RPMI8226 (cell line): ENCODE measurements at regions not wholly inside any gene's neighbourhood (a gene's known extent, or its start where the extent isn't known, plus 50 kb on each side); places are given as distances from the start of the nearest gene placed in this dataset.

Source experiments
- DNase-seq: peaks from one replicate; pipeline ENCODE4 v3.0.0-alpha.2; 2015

- no peak for DNase-seq
These were observed 150.9 kb downstream of the C9orf50 start for GRCh38 chr9:129469988-129470316.

- DNase-seq, result no peak
These were observed 151.5 kb downstream of the C9orf50 start for GRCh38 chr9:129469188-129469987.

- no peak for DNase-seq
These were observed 152.9 kb downstream of the C9orf50 start for GRCh38 chr9:129467739-129468666.

- DNase-seq, result no peak
These were observed 153.8 kb downstream of the C9orf50 start for GRCh38 chr9:129467004-129467588.

GRCh38 chr9:129465834-129466535, 154.9 kb downstream of the C9orf50 start:
- DNase-seq, result no peak

DNA sequence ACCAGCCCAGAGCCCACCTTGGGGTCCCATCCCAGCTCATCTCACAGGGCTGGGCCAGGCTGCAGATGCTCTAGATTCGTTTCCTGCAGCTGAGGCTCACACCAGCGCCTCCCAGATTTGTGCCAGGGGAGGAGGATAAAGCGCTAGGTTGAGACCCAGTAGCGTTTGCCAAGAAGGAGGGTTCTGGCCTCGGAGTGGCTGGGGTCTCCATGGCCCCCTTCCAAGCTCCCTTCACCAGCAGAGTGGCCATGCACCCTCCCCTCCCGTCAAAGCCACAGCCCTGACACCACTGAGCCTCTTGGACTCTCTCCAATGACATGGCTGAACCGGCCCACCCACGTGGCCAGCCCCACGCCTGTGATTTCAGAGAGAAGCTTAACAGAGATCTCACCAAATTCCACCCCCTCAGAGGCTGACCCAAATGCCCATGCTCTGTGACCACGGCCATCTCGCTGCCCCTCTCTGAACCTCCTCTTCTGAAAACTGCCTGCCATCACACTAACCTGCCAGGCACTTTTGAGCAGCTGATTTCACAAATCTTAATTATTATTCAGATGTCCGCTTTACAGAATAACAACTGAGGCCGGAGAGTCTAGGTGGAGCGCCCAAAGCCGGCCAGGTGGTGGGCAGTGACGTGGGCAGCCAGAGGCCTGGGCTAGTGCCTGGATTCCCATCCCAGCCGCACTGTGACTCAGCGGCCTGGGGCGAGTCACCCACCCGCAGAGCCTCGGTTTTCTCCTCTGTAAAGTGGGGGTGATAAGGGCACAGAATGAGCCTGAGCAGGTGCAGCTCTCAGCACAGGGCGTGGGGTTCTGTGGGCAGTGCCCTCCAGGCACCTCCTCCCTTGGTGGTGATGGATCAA, 155.7 kb downstream of the C9orf50 start:
- peak; percentile 63 for DNase-seq

GRCh38 chr9:129463994-129464393, 156.9 kb downstream of the C9orf50 start:
- DNase-seq, result no peak

- DNase-seq, result no peak
These were observed 157.4 kb downstream of the C9orf50 start for GRCh38 chr9:129463477-129463876.

DNA sequence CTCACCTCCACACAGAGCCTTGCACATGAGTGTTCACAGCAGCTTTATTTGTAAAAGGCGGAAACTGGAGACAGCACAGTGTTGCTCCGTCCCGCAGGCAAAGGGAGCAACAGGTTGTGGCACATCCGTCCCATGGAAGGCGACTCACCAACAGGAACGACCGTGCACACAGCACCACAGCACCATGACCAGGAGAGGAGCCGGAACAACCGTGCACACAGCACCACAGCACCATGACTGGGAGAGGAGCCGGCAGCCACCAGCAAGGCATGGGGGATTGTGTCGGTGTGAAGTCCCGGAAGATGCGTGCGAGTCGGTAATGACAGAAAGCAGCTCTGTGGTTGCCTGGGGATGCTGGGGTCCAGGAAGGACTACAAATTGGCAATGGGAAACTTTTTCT, 158.5 kb downstream of the C9orf50 start:
- DNase-seq, result no peak

- peak; percentile 99 for DNase-seq
These were observed 160.3 kb downstream of the C9orf50 start for GRCh38 chr9:129460323-129461261.

GRCh38 chr9:129459547-129460322, 161.2 kb downstream of the C9orf50 start:
- no peak for DNase-seq

DNA sequence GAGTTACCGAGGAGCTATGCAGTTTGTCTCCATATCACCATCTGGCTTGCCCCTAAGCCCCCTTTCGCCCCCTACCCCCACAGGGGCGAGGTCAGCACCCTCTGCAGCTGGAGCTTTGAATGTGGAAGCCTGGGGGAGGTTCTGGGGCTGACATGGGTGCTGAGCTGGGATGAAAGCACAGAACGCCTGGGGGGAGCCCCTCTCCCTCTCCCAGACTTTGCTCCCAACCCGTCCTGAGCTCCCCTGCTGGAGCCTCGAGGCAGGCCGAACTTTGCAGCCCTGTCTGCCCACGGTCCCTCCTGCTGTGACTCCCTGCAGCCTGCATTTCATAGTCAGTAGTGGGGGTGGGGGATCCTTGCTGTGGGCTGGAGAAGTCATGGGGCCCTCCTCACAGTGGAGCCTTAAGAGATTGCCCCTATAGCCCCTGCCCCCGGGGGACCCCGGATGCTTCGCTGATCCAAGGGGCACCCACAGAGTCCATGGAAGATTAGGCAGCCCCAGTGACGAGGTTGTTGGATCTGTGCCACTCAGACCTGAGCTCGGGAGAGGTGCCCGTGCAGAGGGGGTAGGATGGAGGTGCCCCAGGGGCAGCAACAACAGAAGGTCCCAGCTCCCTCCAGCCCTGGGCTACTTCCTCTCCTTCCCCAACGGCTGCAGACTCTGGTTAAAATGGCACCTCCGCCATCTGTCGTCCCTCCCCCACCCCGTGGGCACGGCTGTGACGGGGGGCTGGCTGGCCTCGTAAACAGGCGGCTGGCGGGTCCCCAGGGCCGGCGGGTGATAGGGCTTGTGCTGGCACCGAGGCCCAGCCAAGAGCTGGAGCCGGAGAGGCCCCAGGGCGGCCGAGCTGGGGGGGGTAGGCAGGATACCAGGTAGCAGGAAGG, 162.0 kb downstream of the C9orf50 start:
- no peak for DNase-seq

- DNase-seq, result peak; percentile 59
These were observed 162.7 kb downstream of the C9orf50 start for GRCh38 chr9:129458155-129458661.

DNA sequence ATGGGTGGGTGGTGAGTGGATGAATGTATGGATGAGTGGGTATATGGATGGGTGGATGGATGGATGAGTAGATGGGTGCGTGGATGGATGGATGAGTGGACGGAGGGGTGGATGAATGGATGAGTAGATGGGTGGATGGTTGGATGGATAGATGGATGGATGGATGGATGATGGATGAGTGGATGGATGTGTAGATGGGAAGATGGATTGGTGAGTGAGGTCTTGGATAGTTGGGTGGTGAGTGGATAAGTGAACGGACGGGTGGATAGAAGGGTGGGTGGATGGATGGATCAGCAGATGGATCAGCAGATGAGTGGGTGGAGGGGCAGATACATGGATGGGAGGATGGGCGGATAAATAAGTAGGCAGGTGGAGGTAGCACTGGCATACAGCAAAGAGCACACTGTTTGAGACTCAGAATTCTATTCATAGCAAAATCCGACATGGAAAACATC, 163.5 kb downstream of the C9orf50 start:
- DNase-seq, result no peak

DNA sequence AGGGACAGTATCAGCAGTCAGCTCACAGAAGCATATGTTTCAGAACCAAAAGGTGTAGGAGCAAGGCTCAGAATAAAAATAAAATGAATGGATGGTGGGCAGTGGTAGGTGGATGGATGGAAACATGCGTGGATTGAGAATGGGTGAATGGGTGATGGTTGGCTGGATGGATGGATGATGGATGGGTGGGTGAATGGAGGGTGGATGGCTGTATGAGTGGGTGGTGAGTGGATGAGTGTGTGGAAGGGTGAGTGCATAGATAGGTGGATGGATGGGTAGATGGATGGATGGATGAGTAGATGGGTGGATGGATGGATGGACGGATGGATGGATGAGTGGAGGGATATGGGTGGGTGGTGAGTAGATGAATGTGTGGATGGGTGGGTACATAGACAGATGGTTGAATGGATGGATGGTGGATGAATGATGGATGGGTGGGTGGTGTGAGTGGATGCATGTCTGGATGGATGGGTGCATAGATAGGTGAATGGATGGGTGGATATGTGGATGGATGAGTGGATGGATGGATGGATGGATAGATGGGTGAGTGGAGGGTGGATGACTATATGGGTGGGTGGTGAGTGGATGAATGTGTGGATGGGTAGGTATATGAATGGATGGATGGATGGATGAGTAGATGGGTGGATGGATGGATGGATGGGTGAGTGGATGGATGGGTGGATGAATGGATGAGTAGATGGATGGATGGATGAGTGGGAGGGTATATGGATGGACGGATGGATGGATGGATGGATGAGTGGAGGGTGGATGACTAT, 164.2 kb downstream of the C9orf50 start:
- DNase-seq, result no peak

DNA sequence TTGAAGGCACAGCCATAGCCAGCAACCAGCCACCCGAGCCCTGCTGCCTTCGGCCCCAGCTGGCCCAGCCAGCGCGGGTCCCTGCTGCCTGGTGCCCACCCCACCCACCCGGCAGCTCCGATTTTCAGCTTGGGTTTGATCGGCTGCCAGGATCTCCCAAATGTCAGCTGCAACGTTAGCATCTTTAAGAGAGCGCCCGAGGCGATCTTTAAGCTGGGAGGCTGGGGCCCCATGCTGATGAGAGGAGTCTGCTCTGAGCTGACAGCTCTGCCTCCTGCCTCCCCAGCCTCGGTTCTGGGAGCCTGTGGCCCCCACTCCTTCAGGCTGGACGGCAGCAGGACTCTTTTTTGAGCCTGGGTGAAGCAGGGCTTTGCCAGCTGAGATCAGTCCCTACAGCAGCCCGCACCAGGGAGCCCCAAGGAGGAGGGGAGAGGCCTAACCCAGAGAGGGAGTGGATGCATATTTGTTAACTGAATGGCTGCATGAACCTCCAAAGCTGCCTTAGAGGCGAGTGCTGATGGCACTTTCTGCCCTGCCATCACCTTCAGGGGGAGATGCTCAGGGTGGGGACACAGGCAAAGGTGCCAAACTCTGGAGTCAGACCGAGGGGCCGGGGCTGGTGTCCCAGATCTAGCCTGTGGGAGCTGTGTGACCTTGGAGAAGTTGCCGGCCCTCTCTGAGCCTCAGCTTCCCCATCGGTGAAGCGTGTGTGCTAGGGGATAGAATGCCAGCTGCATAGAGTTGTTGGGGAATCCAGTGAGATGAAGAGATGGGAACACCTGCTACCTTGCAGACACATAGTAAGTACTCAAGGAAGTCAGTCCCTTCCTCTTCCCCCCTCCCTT, 165.5 kb downstream of the C9orf50 start:
- DNase-seq, result peak; percentile 81
